ENCODE measurements at regions not wholly inside any gene's neighbourhood (a gene's known extent, or its start where the extent isn't known, plus 50 kb on each side); places are given as distances from the start of the nearest gene placed in this dataset.
A peak's percentile ranks its signal among the peaks of the same experiment; 100 is the strongest.

GRCh38 chr2:160973991-160974390, 186.2 kb upstream of the TANK start:
- DNase-seq, result no peak

- no peak for DNase-seq
These were observed 185.4 kb upstream of the TANK start for GRCh38 chr2:160974803-160975202.

- DNase-seq, result no peak
These were observed 183.4 kb upstream of the TANK start for GRCh38 chr2:160976797-160977196.

GRCh38 chr2:160977376-160977775, 182.9 kb upstream of the TANK start:
- DNase-seq, result no peak

GRCh38 chr2:160977854-160978253, 182.4 kb upstream of the TANK start:
- DNase-seq, result no peak

GRCh38 chr2:160984426-160985077, 175.7 kb upstream of the TANK start:
- no peak for DNase-seq

GRCh38 chr2:160989778-160990177, 170.4 kb upstream of the TANK start:
- no peak for DNase-seq

- DNase-seq, result no peak
These were observed 166.6 kb upstream of the TANK start for GRCh38 chr2:160993654-160994061.

- peak; percentile 12 for DNase-seq
These were observed 165.9 kb upstream of the TANK start for GRCh38 chr2:160994141-160995002.

- DNase-seq, result no peak
These were observed 163.6 kb upstream of the TANK start for GRCh38 chr2:160996584-160996983.

GRCh38 chr2:161004379-161004778, 155.8 kb upstream of the TANK start:
- DNase-seq, result no peak

- no peak for DNase-seq
These were observed 155.1 kb upstream of the TANK start for GRCh38 chr2:161005170-161005569.

- DNase-seq, result no peak
These were observed 151.9 kb upstream of the TANK start for GRCh38 chr2:161008311-161008710.

GRCh38 chr2:161010503-161011015, 149.7 kb upstream of the TANK start:
- no peak for DNase-seq

GRCh38 chr2:161017780-161018470, 142.3 kb upstream of the TANK start:
- no peak for DNase-seq

GRCh38 chr2:161019311-161019710, 140.9 kb upstream of the TANK start:
- DNase-seq, result no peak

GRCh38 chr2:161020437-161020836, 139.8 kb upstream of the TANK start:
- no peak for DNase-seq

GRCh38 chr2:161028581-161028980, 131.6 kb upstream of the TANK start:
- no peak for DNase-seq

- no peak for DNase-seq
These were observed 130.9 kb upstream of the TANK start for GRCh38 chr2:161029321-161029720.

- DNase-seq, result no peak
These were observed 129.8 kb upstream of the TANK start for GRCh38 chr2:161030260-161031063.

- DNase-seq, result no peak
These were observed 128.7 kb upstream of the TANK start for GRCh38 chr2:161031511-161031910.

- no peak for DNase-seq
These were observed 127.6 kb upstream of the TANK start for GRCh38 chr2:161032635-161033034.
